GM12892 (cell line): ENCODE measurements at regions not wholly inside any gene's neighbourhood (a gene's known extent, or its start where the extent isn't known, plus 50 kb on each side); places are given as distances from the start of the nearest gene placed in this dataset.

ENCODE experiments used
- POLR2A ChIP-seq: IDR thresholded peaks from 2 replicates; pipeline ENCODE4 v1.6.1; 2011; ENCODE audit warnings: low read depth, low read length, control low read depth
- POLR2AphosphoS5 ChIP-seq: IDR thresholded peaks from 2 replicates; pipeline ENCODE4 v1.6.1; 2011; ENCODE audit warnings: low read depth, low read length, control low read depth
- TAF1 ChIP-seq: IDR thresholded peaks from 2 replicates; pipeline ENCODE4 v1.6.1; 2011; ENCODE audit warnings: low read depth, mild to moderate bottlenecking, control low read depth, low read length, borderline replicate concordance

DNA sequence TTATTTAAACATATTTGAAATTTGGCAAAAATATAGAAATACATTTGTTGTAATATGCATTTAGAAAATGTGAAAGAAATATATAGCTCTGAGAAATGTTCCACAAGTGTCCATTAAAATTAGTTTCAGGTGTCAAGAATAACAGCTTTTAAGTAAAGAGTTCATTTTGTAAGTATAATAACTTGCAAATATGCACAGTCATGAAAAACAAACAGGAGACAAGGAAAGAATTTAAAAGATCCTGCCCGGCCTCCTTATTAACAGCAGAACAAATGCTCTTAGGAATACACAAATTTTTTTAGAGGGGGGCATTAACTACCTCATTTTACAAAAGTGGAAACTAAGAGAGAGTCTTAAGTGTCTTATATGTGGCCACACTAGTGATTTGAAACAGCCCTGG is 77.7 kb upstream of the DBX2 start:
- TF ChIP-seq POLR2AphosphoS5 (no peak), TAF1 (no peak), POLR2A (no peak)
